OCI-LY1 (cell line): ENCODE measurements at regions not wholly inside any gene's neighbourhood (a gene's known extent, or its start where the extent isn't known, plus 50 kb on each side); places are given as distances from the start of the nearest gene placed in this dataset.

Source experiments
- H2AFZ ChIP-seq: fragments of 200-600 bp; sonication (generic), shearing (Covaris generic); 2 replicates; pipeline ENCODE4 v1.6.0; 2014; ENCODE audit warnings: antibody characterized with exemption, mild to moderate bottlenecking, low read length
- H3F3A ChIP-seq: fragments of 200-600 bp; sonication (generic), shearing (Covaris generic); 2 replicates; pipeline ENCODE4 v1.6.0; 2014; ENCODE audit warnings: mild to moderate bottlenecking, antibody characterized with exemption, low read length, moderate library complexity; ENCODE audit not compliant: insufficient read depth
- H3K27ac ChIP-seq: fragments of 200-600 bp; sonication (generic); 2 replicates; pipeline ENCODE4 v1.5.1; 2014; ENCODE audit warnings: low read length, mixed run types, mild to moderate bottlenecking, low read depth; ENCODE audit not compliant: poor library complexity, severe bottlenecking
- H3K27me3 ChIP-seq: fragments of 200-600 bp; sonication (generic); 2 replicates; pipeline ENCODE4 v1.6.0; 2014; ENCODE audit warnings: antibody characterized with exemption, mild to moderate bottlenecking, low read length, moderate library complexity; ENCODE audit not compliant: insufficient read depth
- H3K36me3 ChIP-seq: fragments of 200-600 bp; sonication (generic); 2 replicates; pipeline ENCODE4 v1.6.1; 2014; ENCODE audit warnings: mild to moderate bottlenecking, antibody characterized with exemption, low read length, moderate library complexity, mixed read lengths; ENCODE audit not compliant: insufficient read depth
- H3K4me1 ChIP-seq: fragments of 200-600 bp; sonication (generic); 2 replicates; pipeline ENCODE4 v1.5.1; 2014; ENCODE audit warnings: mild to moderate bottlenecking, low read length, moderate library complexity; ENCODE audit not compliant: insufficient read depth, severe bottlenecking
- H3K4me2 ChIP-seq: fragments of 200-600 bp; sonication (generic), shearing (Covaris generic); 2 replicates; pipeline ENCODE4 v1.6.1; 2014; ENCODE audit warnings: low read length
- H3K4me3 ChIP-seq: fragments of 200-600 bp; sonication (generic); 2 replicates; pipeline ENCODE4 v1.5.1; 2014; ENCODE audit warnings: low read length, low read depth, mild to moderate bottlenecking, mixed read lengths; ENCODE audit not compliant: poor library complexity, severe bottlenecking
- H3K79me2 ChIP-seq: fragments of 200-600 bp; shearing (Covaris generic); 2 replicates; pipeline ENCODE4 v1.6.1; 2016; ENCODE audit warnings: mixed run types, low read length, mixed read lengths; ENCODE audit not compliant: insufficient read depth
- H3K9ac ChIP-seq: fragments of 200-600 bp; sonication (generic), shearing (Covaris generic); 2 replicates; pipeline ENCODE4 v1.6.1; 2014; ENCODE audit warnings: mild to moderate bottlenecking, low read length, mixed read lengths
- H3K9me2 ChIP-seq: fragments of 200-600 bp; sonication (generic), shearing (Covaris generic); 2 replicates; pipeline ENCODE4 v1.6.1; 2014; ENCODE audit warnings: low read depth, mild to moderate bottlenecking, low read length, mixed read lengths
- H3K9me3 ChIP-seq: fragments of 200-600 bp; shearing (Covaris generic); 2 replicates; pipeline ENCODE4 v1.6.1; 2014; ENCODE audit warnings: low read length, mixed read lengths
- H4K20me1 ChIP-seq: fragments of 200-600 bp; sonication (generic), shearing (Covaris generic); 2 replicates; pipeline ENCODE4 v1.6.0; 2016; ENCODE audit warnings: mild to moderate bottlenecking, low read length; ENCODE audit not compliant: insufficient read depth
- EZH2 ChIP-seq: fragments of 200-600 bp; sonication (generic), shearing (Covaris generic); IDR thresholded peaks from 2 replicates; pipeline ENCODE4 v1.8.0; 2017; ENCODE audit warnings: borderline replicate concordance, mixed run types, mild to moderate bottlenecking, antibody characterized with exemption, low read length, moderate library complexity, mixed read lengths
- TF ChIP-seq, protein P1 (sequence below): fragments of 200-600 bp; sonication (generic), shearing (Covaris generic); IDR thresholded peaks from 2 replicates; pipeline ENCODE4 v1.5.1; 2017; ENCODE audit warnings: mild to moderate bottlenecking, antibody characterized with exemption, low read length, moderate library complexity, mixed read lengths

DNA sequence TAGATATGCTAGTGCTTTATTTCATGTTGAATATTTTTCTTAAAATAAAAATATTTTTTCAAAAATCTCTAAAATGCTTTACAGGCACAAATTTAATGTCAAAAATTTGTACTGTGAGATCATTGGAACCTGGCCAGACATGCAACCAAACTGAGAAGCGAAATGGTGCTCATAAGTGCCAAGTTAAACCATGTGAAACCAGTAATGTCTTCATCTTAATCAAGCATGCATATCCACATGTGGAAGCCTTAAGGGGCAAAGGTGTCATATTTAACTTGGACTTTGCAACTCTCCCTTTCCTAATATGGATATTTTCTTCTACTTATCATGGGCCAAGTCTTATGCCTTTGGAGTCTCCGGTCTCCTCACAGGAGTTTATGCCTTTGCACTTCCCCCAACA lies 208.9 kb upstream of the COL8A1 start:
- no peak overlapping the region for H3K27ac ChIP-seq
- H3K9me2 ChIP-seq, result no peaks in the 10 kb centered on the region
- H2AFZ ChIP-seq, result no peak overlapping the region
- no peaks in the 10 kb centered on the region for H3K36me3 ChIP-seq
- H3F3A ChIP-seq, result no peaks in the 10 kb centered on the region
- no peaks in the 10 kb centered on the region for H3K4me1 ChIP-seq
- H3K4me3 ChIP-seq, result no peak overlapping the region
- no peaks in the 10 kb centered on the region for H3K9me3 ChIP-seq
- H3K9ac ChIP-seq, result no peak overlapping the region
- H3K4me2 ChIP-seq, result no peak overlapping the region
- no peaks in the 10 kb centered on the region for H3K79me2 ChIP-seq
- no peaks in the 10 kb centered on the region for H4K20me1 ChIP-seq
- no peaks in the 10 kb centered on the region for H3K27me3 ChIP-seq
- no peak for TF ChIP-seq EZH2
- TF ChIP-seq, protein P1, sequence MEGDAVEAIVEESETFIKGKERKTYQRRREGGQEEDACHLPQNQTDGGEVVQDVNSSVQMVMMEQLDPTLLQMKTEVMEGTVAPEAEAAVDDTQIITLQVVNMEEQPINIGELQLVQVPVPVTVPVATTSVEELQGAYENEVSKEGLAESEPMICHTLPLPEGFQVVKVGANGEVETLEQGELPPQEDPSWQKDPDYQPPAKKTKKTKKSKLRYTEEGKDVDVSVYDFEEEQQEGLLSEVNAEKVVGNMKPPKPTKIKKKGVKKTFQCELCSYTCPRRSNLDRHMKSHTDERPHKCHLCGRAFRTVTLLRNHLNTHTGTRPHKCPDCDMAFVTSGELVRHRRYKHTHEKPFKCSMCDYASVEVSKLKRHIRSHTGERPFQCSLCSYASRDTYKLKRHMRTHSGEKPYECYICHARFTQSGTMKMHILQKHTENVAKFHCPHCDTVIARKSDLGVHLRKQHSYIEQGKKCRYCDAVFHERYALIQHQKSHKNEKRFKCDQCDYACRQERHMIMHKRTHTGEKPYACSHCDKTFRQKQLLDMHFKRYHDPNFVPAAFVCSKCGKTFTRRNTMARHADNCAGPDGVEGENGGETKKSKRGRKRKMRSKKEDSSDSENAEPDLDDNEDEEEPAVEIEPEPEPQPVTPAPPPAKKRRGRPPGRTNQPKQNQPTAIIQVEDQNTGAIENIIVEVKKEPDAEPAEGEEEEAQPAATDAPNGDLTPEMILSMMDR, result no peak

DNA sequence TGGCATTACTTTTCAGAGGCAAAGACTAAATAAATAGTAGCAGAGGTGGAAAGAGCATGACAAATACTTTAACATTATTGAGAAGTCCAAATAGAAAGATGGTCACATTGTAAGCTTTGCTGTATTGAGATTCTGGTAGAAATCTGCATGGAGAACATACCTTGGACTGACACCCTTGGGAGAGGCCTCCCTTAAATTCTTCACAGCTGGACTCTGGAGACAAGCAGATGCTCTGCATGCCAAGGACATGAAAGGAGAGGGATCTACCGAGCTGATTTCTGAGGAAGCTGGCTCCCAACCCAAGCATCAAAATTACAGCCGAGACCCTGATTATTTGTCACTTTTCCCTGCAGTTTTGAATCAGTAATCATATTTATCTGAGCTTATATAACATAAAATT lies 212.5 kb upstream of the COL8A1 start:
- TF ChIP-seq, protein P1, result no peak
- TF ChIP-seq EZH2, result no peak
- no peak overlapping the region for H3K4me2 ChIP-seq
- H3K9me3 ChIP-seq, result no peaks in the 10 kb centered on the region
- no peak overlapping the region for H2AFZ ChIP-seq
- H3K9ac ChIP-seq, result no peak overlapping the region
- no peaks in the 10 kb centered on the region for H3K4me1 ChIP-seq
- H3K4me3 ChIP-seq, result no peak overlapping the region
- no peak overlapping the region for H3K27ac ChIP-seq
- no peaks in the 10 kb centered on the region for H3K9me2 ChIP-seq
- no peaks in the 10 kb centered on the region for H3K27me3 ChIP-seq
- no peaks in the 10 kb centered on the region for H4K20me1 ChIP-seq
- no peaks in the 10 kb centered on the region for H3F3A ChIP-seq
- no peaks in the 10 kb centered on the region for H3K36me3 ChIP-seq
- H3K79me2 ChIP-seq, result no peaks in the 10 kb centered on the region

DNA sequence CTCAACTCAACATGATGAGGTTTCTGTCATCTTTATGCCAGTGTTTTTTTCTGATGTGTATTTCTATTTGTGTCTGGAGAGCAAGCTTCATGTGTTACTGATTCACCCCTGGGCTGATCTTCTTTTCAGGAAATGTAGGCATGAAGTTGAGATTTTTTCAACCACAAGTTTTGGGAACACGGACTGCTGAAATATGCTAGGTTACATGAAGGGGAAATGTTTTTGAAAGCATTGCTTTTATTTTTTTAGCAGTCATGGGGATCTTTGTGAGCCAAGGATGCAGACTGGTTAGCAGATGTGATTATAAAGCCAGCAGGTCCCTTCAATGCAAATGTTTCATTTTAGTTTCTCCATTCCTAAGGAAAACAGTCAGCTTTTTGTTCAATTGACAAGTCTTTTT lies 219.3 kb upstream of the COL8A1 start:
- TF ChIP-seq EZH2, result no peak
- TF ChIP-seq, protein P1, result no peak
- H3K4me1 ChIP-seq, result no peaks in the 10 kb centered on the region
- no peak overlapping the region for H3K27ac ChIP-seq
- H3K4me2 ChIP-seq, result no peak overlapping the region
- no peak overlapping the region for H2AFZ ChIP-seq
- H3K4me3 ChIP-seq, result no peak overlapping the region
- H3K9me3 ChIP-seq, result no peaks in the 10 kb centered on the region
- no peaks in the 10 kb centered on the region for H3K36me3 ChIP-seq
- no peaks in the 10 kb centered on the region for H3K27me3 ChIP-seq
- H3K79me2 ChIP-seq, result no peaks in the 10 kb centered on the region
- H3K9me2 ChIP-seq, result no peaks in the 10 kb centered on the region
- H4K20me1 ChIP-seq, result no peaks in the 10 kb centered on the region
- no peak overlapping the region for H3K9ac ChIP-seq
- H3F3A ChIP-seq, result no peaks in the 10 kb centered on the region
